ENCODE measurements at regions not wholly inside any gene's neighbourhood (a gene's known extent, or its start where the extent isn't known, plus 50 kb on each side); places are given as distances from the start of the nearest gene placed in this dataset.

DNA sequence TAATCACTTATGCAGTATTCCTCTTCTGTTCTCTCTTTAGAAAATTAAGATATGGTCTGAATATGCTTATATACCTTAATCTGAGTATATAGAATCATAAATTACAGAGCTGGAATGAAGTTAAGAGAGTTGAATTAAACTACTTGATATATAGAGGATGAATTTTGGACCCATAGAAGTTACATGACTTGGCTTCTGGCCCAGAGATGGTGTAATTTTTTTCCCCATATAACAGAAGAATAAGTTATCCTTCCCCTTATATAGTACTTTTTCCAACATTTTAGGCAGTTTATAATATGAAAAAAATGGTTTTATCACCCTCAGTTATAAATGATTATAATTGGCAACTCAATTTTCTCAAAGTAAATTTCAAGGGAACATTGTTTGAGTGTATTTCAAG is 616.3 kb downstream of the TBC1D4 start:
- DNase-seq (ENCODE audit: low read depth), result no peak
- TF ChIP-seq, protein P1, sequence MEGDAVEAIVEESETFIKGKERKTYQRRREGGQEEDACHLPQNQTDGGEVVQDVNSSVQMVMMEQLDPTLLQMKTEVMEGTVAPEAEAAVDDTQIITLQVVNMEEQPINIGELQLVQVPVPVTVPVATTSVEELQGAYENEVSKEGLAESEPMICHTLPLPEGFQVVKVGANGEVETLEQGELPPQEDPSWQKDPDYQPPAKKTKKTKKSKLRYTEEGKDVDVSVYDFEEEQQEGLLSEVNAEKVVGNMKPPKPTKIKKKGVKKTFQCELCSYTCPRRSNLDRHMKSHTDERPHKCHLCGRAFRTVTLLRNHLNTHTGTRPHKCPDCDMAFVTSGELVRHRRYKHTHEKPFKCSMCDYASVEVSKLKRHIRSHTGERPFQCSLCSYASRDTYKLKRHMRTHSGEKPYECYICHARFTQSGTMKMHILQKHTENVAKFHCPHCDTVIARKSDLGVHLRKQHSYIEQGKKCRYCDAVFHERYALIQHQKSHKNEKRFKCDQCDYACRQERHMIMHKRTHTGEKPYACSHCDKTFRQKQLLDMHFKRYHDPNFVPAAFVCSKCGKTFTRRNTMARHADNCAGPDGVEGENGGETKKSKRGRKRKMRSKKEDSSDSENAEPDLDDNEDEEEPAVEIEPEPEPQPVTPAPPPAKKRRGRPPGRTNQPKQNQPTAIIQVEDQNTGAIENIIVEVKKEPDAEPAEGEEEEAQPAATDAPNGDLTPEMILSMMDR (IDR thresholded peaks at IDR 0.05; ENCODE audit: insufficient read depth, low read depth, low read length, missing control alignments), result no peak
- H3K4me3 ChIP-seq (ENCODE audit: low read depth, low read length), result no peak overlapping the region

DNA sequence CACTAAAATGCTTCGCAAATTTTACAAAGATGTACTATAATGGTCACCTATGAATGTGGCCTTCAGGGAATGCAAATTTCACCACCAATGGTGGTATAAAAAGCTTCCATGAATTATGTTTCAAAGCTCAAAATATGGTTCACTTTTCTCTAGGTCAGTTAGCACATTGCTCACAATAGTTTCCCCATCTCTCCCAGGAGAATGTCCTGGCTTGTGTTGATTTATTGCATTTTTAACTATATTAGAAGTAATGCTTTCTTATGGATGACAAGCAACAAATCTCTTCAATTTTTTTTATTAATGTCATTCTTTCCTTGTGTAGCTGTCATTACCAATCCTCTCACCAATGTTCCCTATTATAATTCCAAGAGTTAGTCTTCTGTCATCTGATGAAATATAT is 621.2 kb downstream of the TBC1D4 start:
- DNase-seq (ENCODE audit: low read depth), result no peak
- no peak overlapping the region for H3K4me3 ChIP-seq (ENCODE audit: low read depth, low read length)
- TF ChIP-seq, protein P1 (IDR thresholded peaks at IDR 0.05; ENCODE audit: insufficient read depth, low read depth, low read length, missing control alignments), result no peak

DNA sequence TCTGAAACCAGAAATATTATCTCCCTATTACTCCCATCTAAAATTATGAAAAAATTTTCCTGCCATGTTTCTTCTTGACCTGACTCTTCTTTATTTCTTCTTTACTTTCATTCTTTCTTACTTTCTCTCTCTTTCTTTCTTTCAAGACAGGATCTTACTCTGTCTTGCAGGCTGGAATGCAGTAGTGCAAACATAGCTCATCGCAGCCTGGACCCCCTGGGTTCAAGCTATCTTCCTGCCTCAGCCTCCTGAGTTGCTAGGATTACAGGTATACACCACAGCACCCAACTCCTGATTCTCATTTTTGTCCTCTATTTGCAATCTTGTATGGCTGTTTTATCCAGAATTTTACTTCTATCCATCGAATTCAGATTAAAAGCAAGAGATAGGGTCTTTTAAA is 631.1 kb downstream of the TBC1D4 start:
- TF ChIP-seq, protein P1 (IDR thresholded peaks at IDR 0.05; ENCODE audit: insufficient read depth, low read depth, low read length, missing control alignments), result no peak
- no peak for DNase-seq (ENCODE audit: low read depth)

DNA sequence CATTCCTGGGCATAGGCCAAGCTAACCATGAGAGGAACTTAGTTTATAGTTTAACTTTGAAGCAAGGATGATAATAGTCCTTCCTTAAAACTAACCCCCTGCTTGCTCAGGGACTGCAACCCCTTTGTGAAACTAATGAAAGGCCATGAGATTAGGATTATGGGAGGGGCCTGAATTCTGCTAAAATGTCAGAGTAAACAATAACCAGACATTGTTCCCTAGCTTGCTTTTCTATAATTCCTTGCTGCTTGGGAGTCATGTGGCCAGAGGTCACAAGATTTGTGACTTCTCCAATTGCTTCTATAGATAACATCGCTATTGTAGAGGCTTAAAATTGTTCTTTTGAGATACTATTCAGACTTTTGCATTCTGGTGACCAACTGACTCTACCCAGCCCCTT is 634.0 kb downstream of the TBC1D4 start:
- TF ChIP-seq, protein P1 (IDR thresholded peaks at IDR 0.05; ENCODE audit: insufficient read depth, low read depth, low read length, missing control alignments), result no peak
- H3K4me3 ChIP-seq (ENCODE audit: low read depth, low read length), result no peak overlapping the region
- DNase-seq (ENCODE audit: low read depth), result no peak

More for the DNA sequence above, 631.1 kb downstream of the TBC1D4 start:
- no peak overlapping the region for H3K4me3 ChIP-seq (ENCODE audit: low read depth, low read length)

DNA sequence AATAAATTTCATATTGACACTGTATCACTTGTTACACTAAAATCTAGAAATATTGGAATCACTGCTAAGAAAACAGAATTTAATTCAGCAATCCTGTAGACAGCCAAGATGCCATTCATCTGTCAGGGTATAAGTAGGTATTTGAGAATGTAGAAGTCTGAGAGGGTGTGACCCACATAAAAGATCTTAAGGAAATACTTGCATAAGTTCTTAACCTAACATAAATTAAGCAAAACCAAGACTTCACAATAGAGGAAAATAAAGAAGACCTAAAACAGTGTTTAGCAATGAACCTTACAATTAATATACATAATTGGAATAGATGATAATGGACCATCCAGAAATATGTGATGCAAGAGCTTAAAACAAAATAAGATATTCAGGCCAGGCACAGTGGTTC is 636.2 kb downstream of the TBC1D4 start:
- no peak for DNase-seq (ENCODE audit: low read depth)
- no peak overlapping the region for H3K4me3 ChIP-seq (ENCODE audit: low read depth, low read length)
- TF ChIP-seq, protein P1 (IDR thresholded peaks at IDR 0.05; ENCODE audit: insufficient read depth, low read depth, low read length, missing control alignments), result no peak

DNA sequence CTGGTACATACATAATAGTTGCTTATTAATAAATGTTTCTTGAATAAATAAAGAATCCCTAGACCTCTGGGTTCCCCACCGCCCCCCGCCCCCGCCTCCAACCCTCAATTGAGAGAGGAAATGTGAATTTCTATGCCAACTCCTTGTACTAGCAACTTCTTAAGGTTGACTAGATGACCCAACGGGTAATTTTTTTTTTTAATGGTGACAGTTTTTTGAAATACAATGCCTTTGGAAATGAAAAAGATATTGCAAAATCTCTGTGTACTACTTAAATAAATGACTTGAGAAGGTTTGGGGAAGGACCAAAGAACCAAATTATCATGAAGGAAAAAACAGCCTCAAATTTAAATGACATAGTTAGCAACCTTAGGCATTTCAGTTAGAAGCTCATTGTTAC is 640.3 kb downstream of the TBC1D4 start:
- H3K4me3 ChIP-seq (ENCODE audit: low read depth, low read length), result no peak overlapping the region
- TF ChIP-seq, protein P1 (IDR thresholded peaks at IDR 0.05; ENCODE audit: insufficient read depth, low read depth, low read length, missing control alignments), result no peak
- DNase-seq (ENCODE audit: low read depth), result no peak

DNA sequence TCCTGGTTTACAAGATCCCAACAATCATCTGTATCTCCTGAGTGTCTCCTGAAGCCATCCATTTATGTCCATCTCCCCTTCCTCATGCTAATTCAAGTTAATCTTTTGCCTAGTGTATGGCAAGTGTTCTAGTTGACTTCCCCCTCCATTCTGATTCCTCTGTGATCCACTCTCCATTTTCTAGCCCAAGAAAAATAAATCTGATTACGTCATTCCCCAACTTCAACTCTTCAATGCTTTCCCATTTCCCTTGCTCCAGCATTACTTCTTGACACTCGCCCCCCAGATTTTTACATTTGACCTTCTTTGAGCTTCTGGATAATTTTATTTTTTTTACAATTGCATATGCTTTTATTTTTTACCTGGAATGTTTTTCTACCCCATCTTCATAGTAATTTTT is 640.8 kb downstream of the TBC1D4 start:
- TF ChIP-seq, protein P1 (IDR thresholded peaks at IDR 0.05; ENCODE audit: insufficient read depth, low read depth, low read length, missing control alignments), result no peak
- DNase-seq (ENCODE audit: low read depth), result no peak

More for the DNA sequence above, 640.8 kb downstream of the TBC1D4 start:
- no peak overlapping the region for H3K4me3 ChIP-seq (ENCODE audit: low read depth, low read length)
